Adrenal gland (tissue), 5 donors: ENCODE measurements at regions not wholly inside any gene's neighbourhood (a gene's known extent, or its start where the extent isn't known, plus 50 kb on each side); places are given as distances from the start of the nearest gene placed in this dataset.

Source experiments
- CTCF ChIP-seq, 6 experiments: fragments of 450-650 bp in 4 of 6; fragments of 200-600 bp in 2 of 6; sonication (generic) in 1 of 6; IDR thresholded peaks; 1 replicate in 5 of 6; 2 replicates in 1 of 6; pipeline versions ENCODE4 v1.5.1 to v1.8.0; 2016 to 2021; ENCODE audit warnings: antibody characterized with exemption in 6 of 6, mild to moderate bottlenecking in 2 of 6, moderate library complexity in 1 of 6
- POLR2A ChIP-seq, 2 donors: fragments of 450-650 bp; IDR thresholded peaks; one replicate each; pipeline ENCODE4 v1.6.1; 2017; ENCODE audit warnings: antibody characterized with exemption in 2 of 2, mild to moderate bottlenecking in 2 of 2, moderate library complexity in 1 of 2
- donor health status: DM: no; HTN: no; CAD: no.

- TF ChIP-seq POLR2A (IDR thresholded peaks at IDR 0.05) (no peak), CTCF (IDR thresholded peaks at IDR 0.05) (no peak)
Observed at GRCh38 chr17:13957636-13958035, 111.7 kb upstream of the COX10 start.
